ENCODE measurements at regions not wholly inside any gene's neighbourhood (a gene's known extent, or its start where the extent isn't known, plus 50 kb on each side); places are given as distances from the start of the nearest gene placed in this dataset.

DNA sequence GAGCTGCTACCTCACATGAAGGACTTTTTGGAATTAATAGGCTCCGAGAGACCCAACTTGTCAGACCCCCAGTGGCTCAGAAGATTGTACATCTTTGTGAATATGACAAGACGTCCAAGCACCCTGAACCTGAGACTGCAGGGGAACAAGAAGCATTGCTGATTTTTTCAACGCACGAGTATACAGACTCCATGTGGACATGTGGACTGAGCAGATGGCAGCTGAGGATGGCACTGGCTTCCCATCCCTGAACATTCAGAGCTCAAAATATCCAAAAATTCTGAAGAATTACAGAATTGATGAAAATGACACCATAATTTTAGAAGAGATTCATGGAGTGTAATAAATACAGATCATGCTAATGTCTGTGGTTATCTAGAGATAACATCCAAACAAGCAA is 254.1 kb downstream of the MZT1 start:
- no peaks in the 10 kb centered on the region for H3K36me3 ChIP-seq (ENCODE audit: control insufficient read depth in 3 of 3, insufficient read depth in 2 of 3, low read depth in 1 of 3, low read length in 3 of 3)
- no peak for FAIRE-seq
- no peak for DNase-seq
- H3K4me1 ChIP-seq (ENCODE audit: control insufficient read depth in 3 of 3, insufficient read depth in 2 of 3, low read depth in 1 of 3, low read length in 2 of 3): no peaks in the 10 kb centered on the region
- H3K27ac ChIP-seq (ENCODE audit: low read depth in 1 of 3, low read length in 2 of 3): no peak overlapping the region
- no peak overlapping the region for H3K4me3 ChIP-seq (ENCODE audit: low read depth in 1 of 3, low read length in 3 of 3)
- 78 to 92% (median 86%) methylated on average over 4 of the region's 4 CpGs for whole genome bisulfite sequencing, 3 donors
- no peaks in the 10 kb centered on the region for H3K27me3 ChIP-seq (ENCODE audit: control insufficient read depth in 3 of 3, insufficient read depth in 3 of 3, low read length in 3 of 3)
- H3K9me3 ChIP-seq (ENCODE audit: control insufficient read depth in 2 of 2, insufficient read depth in 1 of 2, low read depth in 1 of 2, low read length in 1 of 2): no peaks in the 10 kb centered on the region

DNA sequence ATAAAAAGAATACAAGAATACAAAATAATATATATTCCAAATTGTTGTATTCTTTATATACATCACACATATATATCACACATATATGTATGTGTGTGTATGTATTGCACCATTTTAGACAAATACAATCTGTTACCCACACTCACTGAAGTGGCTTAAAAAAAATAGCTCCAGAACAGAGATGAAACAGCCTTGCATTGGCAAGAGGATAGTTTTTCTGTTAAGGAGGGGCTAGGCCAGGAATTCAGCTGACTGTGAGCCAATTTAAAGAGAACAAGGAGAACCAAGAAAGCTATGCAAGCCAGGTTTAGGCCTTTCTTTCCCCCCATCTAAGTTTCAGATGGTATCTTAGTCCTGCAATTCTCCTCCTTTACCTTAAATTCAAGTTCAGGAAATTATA is 257.5 kb downstream of the MZT1 start:
- FAIRE-seq: no peak
- no peak for DNase-seq
- Histone ChIP-seq H3K27ac (ENCODE audit: low read depth in 1 of 3, low read length in 2 of 3) (no peak overlapping the region), H3K27me3 (ENCODE audit: control insufficient read depth in 3 of 3, insufficient read depth in 3 of 3, low read length in 3 of 3) (no peaks in the 10 kb centered on the region), H3K36me3 (ENCODE audit: control insufficient read depth in 3 of 3, insufficient read depth in 2 of 3, low read depth in 1 of 3, low read length in 3 of 3) (no peaks in the 10 kb centered on the region), H3K4me1 (ENCODE audit: control insufficient read depth in 3 of 3, insufficient read depth in 2 of 3, low read depth in 1 of 3, low read length in 2 of 3) (no peaks in the 10 kb centered on the region), H3K4me3 (ENCODE audit: low read depth in 1 of 3, low read length in 3 of 3) (no peak overlapping the region), H3K9me3 (ENCODE audit: control insufficient read depth in 2 of 2, insufficient read depth in 1 of 2, low read depth in 1 of 2, low read length in 1 of 2) (no peaks in the 10 kb centered on the region)

DNA sequence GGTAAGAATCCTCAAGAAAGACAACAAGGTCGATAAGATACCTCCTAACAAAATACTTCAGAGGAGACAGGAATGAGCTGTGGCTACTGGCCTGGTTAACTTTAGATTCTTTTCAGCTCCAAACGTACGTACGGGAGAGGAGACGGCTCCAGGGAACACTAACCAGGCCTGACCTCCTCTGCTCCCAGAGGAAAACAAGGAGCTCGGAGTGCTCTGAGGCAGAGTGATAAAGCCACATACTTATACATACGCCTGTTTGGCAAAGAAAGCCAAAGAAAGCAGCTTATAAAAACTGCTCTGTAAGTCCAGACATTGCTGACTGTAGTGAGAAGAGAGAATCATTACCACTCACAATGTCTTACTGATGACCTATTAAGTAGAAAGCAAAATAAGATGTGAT is 263.9 kb downstream of the MZT1 start:
- no peaks in the 10 kb centered on the region for H3K4me1 ChIP-seq (ENCODE audit: control insufficient read depth in 3 of 3, insufficient read depth in 2 of 3, low read depth in 1 of 3, low read length in 2 of 3)
- H3K36me3 ChIP-seq (ENCODE audit: control insufficient read depth in 3 of 3, insufficient read depth in 2 of 3, low read depth in 1 of 3, low read length in 3 of 3): no peaks in the 10 kb centered on the region
- no peak overlapping the region for H3K4me3 ChIP-seq (ENCODE audit: low read depth in 1 of 3, low read length in 3 of 3)
- no peak overlapping the region for H3K27ac ChIP-seq (ENCODE audit: low read depth in 1 of 3, low read length in 2 of 3)
- H3K27me3 ChIP-seq (ENCODE audit: control insufficient read depth in 3 of 3, insufficient read depth in 3 of 3, low read length in 3 of 3): no peaks in the 10 kb centered on the region
- DNase-seq: no peak
- no peaks in the 10 kb centered on the region for H3K9me3 ChIP-seq (ENCODE audit: control insufficient read depth in 2 of 2, insufficient read depth in 1 of 2, low read depth in 1 of 2, low read length in 1 of 2)
- 65 to 66% (median 66%) methylated on average over 7 of the region's 7 CpGs for WGBS, 3 donors
- no peak for FAIRE-seq

DNA sequence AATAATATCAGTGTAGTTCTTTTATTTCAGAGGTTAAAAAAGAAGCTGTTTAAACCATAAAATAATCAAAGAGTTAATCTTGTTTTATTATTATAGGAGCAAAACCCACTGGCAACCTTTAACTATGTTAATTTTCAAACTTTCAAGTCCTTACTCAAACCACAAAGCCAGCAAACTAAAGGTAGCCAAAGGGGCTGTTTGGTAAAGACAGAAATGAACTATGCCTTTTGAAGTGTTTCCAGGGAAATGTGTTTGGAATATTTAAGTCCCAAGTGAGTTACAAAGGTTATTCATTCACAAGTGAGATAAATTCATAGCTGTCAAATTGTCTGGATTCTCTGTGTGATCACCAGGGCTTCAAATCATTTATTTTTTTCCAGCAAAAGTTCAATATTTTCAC is 264.7 kb downstream of the MZT1 start:
- FAIRE-seq: no peak
- H3K4me3 ChIP-seq (ENCODE audit: low read depth in 1 of 3, low read length in 3 of 3): no peak overlapping the region

DNA sequence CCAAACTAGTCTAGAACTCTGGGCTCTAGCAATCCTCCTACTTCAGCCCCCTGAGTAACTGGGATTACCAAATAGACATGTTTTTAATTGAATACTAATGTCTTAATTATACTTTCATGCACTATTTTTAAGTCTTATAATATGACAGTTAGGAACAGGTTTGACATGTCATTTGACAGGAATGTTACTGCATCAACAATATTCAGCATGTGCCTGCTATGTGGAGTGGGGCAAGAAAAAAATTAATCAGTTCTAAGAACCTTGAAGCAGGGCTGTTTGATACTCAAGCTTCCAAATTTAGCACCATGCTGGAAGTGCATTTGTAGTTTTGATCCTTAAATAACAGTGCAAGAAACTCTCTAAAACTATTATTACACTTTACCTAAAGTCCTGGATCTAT is 265.3 kb downstream of the MZT1 start:
- Histone ChIP-seq H3K36me3 (ENCODE audit: control insufficient read depth in 3 of 3, insufficient read depth in 2 of 3, low read depth in 1 of 3, low read length in 3 of 3) (no peaks in the 10 kb centered on the region), H3K9me3 (ENCODE audit: control insufficient read depth in 2 of 2, insufficient read depth in 1 of 2, low read depth in 1 of 2, low read length in 1 of 2) (no peaks in the 10 kb centered on the region), H3K4me3 (ENCODE audit: low read depth in 1 of 3, low read length in 3 of 3) (no peak overlapping the region), H3K27me3 (ENCODE audit: control insufficient read depth in 3 of 3, insufficient read depth in 3 of 3, low read length in 3 of 3) (no peaks in the 10 kb centered on the region), H3K27ac (ENCODE audit: low read depth in 1 of 3, low read length in 2 of 3) (no peak overlapping the region), H3K4me1 (ENCODE audit: control insufficient read depth in 3 of 3, insufficient read depth in 2 of 3, low read depth in 1 of 3, low read length in 2 of 3) (no peaks in the 10 kb centered on the region)
- DNase-seq (no peak), FAIRE-seq (no peak)

More for the DNA sequence above, 264.7 kb downstream of the MZT1 start:
- Histone ChIP-seq H3K4me1 (ENCODE audit: control insufficient read depth in 3 of 3, insufficient read depth in 2 of 3, low read depth in 1 of 3, low read length in 2 of 3) (no peaks in the 10 kb centered on the region), H3K27ac (ENCODE audit: low read depth in 1 of 3, low read length in 2 of 3) (no peak overlapping the region), H3K27me3 (ENCODE audit: control insufficient read depth in 3 of 3, insufficient read depth in 3 of 3, low read length in 3 of 3) (no peaks in the 10 kb centered on the region), H3K36me3 (ENCODE audit: control insufficient read depth in 3 of 3, insufficient read depth in 2 of 3, low read depth in 1 of 3, low read length in 3 of 3) (no peaks in the 10 kb centered on the region), H3K9me3 (ENCODE audit: control insufficient read depth in 2 of 2, insufficient read depth in 1 of 2, low read depth in 1 of 2, low read length in 1 of 2) (no peaks in the 10 kb centered on the region)
- no peak for DNase-seq

DNA sequence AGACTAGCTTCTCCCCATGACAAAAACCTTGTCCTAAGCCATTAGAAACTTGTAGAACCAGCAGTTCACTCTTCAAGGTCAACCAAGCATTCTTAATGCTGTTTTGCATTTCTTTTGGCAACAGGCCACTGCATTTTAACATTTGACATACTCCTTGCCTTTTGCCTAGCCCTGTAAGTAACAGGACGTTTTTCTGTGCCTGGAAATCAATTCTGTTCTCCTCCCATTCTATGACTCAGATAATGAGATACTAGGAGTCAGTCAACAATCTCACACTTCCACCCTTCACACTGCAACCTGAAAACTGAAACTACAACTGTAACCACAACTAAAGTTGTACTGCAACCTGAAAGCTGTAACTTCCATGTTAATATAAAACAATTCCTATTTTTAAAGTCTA is 268.7 kb downstream of the MZT1 start:
- Histone ChIP-seq H3K36me3 (ENCODE audit: control insufficient read depth in 3 of 3, insufficient read depth in 2 of 3, low read depth in 1 of 3, low read length in 3 of 3) (no peaks in the 10 kb centered on the region), H3K4me3 (ENCODE audit: low read depth in 1 of 3, low read length in 3 of 3) (no peak overlapping the region), H3K27ac (ENCODE audit: low read depth in 1 of 3, low read length in 2 of 3) (no peak overlapping the region), H3K27me3 (ENCODE audit: control insufficient read depth in 3 of 3, insufficient read depth in 3 of 3, low read length in 3 of 3) (no peaks in the 10 kb centered on the region), H3K4me1 (ENCODE audit: control insufficient read depth in 3 of 3, insufficient read depth in 2 of 3, low read depth in 1 of 3, low read length in 2 of 3) (no peaks in the 10 kb centered on the region), H3K9me3 (ENCODE audit: control insufficient read depth in 2 of 2, insufficient read depth in 1 of 2, low read depth in 1 of 2, low read length in 1 of 2) (no peaks in the 10 kb centered on the region)
- FAIRE-seq (no peak), DNase-seq (no peak)
- 0 to 15% (median 3%) methylated on average over 1 of the region's 1 CpG for WGBS, 3 donors

DNA sequence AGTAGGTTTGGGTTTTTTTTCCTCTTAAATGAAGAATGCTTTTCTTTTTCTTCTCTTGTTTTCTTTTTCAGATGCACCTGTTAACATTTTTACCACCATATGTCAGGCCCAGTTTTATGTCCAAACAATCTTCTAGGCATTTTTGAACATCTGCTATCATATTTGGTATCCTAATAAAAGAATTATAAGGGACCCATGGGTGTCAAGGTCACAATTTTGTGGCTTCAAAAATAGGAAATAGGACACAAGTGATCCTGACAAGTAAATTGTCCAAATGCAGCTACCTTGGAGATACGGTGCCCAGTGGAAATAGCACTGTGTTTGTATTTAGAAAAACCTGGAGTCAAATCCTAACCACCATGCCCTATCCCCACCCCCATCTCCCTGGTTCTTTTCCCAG is 270.3 kb downstream of the MZT1 start:
- Histone ChIP-seq H3K4me3 (ENCODE audit: low read depth in 1 of 3, low read length in 3 of 3) (no peak overlapping the region), H3K4me1 (ENCODE audit: control insufficient read depth in 3 of 3, insufficient read depth in 2 of 3, low read depth in 1 of 3, low read length in 2 of 3) (no peaks in the 10 kb centered on the region), H3K36me3 (ENCODE audit: control insufficient read depth in 3 of 3, insufficient read depth in 2 of 3, low read depth in 1 of 3, low read length in 3 of 3) (no peaks in the 10 kb centered on the region), H3K27ac (ENCODE audit: low read depth in 1 of 3, low read length in 2 of 3) (no peak overlapping the region), H3K27me3 (ENCODE audit: control insufficient read depth in 3 of 3, insufficient read depth in 3 of 3, low read length in 3 of 3) (no peaks in the 10 kb centered on the region), H3K9me3 (ENCODE audit: control insufficient read depth in 2 of 2, insufficient read depth in 1 of 2, low read depth in 1 of 2, low read length in 1 of 2) (no peaks in the 10 kb centered on the region)
- DNase-seq (no peak), FAIRE-seq (no peak)
- 63 to 83% (median 71%) methylated on average over 1 of the region's 1 CpG for WGBS, 3 donors

DNA sequence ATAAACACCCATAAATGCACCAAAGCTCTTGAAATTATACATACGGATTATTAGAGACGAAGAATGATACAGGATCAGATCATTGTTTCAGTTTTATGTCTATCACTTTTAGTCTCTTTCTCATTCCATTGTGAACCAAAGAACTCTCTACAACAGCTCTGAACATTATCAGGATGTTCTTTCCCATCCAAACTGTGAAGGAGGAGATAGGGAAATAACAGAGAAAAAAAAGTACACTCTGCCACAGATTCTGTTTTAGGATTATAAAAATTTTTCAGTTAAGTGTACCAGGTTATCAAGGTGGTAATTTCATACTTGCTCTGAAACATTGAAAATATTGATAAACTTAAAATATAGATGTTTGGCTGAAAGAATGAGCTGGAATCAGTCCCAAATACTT is 270.9 kb downstream of the MZT1 start:
- Histone ChIP-seq H3K27ac (ENCODE audit: low read depth in 1 of 3, low read length in 2 of 3) (no peak overlapping the region), H3K27me3 (ENCODE audit: control insufficient read depth in 3 of 3, insufficient read depth in 3 of 3, low read length in 3 of 3) (no peaks in the 10 kb centered on the region), H3K4me1 (ENCODE audit: control insufficient read depth in 3 of 3, insufficient read depth in 2 of 3, low read depth in 1 of 3, low read length in 2 of 3) (no peaks in the 10 kb centered on the region), H3K4me3 (ENCODE audit: low read depth in 1 of 3, low read length in 3 of 3) (no peak overlapping the region), H3K9me3 (ENCODE audit: control insufficient read depth in 2 of 2, insufficient read depth in 1 of 2, low read depth in 1 of 2, low read length in 1 of 2) (no peaks in the 10 kb centered on the region), H3K36me3 (ENCODE audit: control insufficient read depth in 3 of 3, insufficient read depth in 2 of 3, low read depth in 1 of 3, low read length in 3 of 3) (no peaks in the 10 kb centered on the region)
- DNase-seq (no peak), FAIRE-seq (no peak)
- 64 to 75% (median 65%) methylated on average over 2 of the region's 2 CpGs for WGBS, 3 donors

DNA sequence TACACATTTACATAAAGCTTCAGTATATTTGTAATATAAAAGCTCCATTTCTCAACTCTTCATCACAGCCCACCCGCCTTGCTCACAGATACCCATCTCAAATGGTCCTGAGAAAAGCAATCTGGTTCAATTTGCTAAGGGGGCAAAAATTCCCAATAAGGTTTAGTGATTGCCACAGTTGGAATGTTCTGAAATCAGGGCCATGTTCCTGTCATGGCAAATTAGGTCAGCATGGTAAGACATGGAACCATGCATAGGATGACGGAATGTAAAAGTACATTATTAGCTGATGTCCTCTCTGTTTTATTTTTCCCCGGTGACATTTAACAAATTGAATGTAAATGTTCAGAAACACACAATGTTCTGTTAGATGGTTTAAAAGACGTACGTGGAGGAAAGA is 274.3 kb downstream of the MZT1 start:
- 92 to 93% (median 93%) methylated on average over 5 of the region's 5 CpGs for WGBS, 3 donors
- Histone ChIP-seq H3K36me3 (ENCODE audit: control insufficient read depth in 3 of 3, insufficient read depth in 2 of 3, low read depth in 1 of 3, low read length in 3 of 3) (no peaks in the 10 kb centered on the region), H3K27me3 (ENCODE audit: control insufficient read depth in 3 of 3, insufficient read depth in 3 of 3, low read length in 3 of 3) (no peaks in the 10 kb centered on the region), H3K27ac (ENCODE audit: low read depth in 1 of 3, low read length in 2 of 3) (no peak overlapping the region), H3K4me1 (ENCODE audit: control insufficient read depth in 3 of 3, insufficient read depth in 2 of 3, low read depth in 1 of 3, low read length in 2 of 3) (no peaks in the 10 kb centered on the region), H3K9me3 (ENCODE audit: control insufficient read depth in 2 of 2, insufficient read depth in 1 of 2, low read depth in 1 of 2, low read length in 1 of 2) (peaks cover 0 to 3% of the 10 kb centered on the region in 2 donors), H3K4me3 (ENCODE audit: low read depth in 1 of 3, low read length in 3 of 3) (no peak overlapping the region)
- no peak for DNase-seq
- no peak for FAIRE-seq

Data from small intestine (tissue), 7 donors.